Fibroblast of skin of left quadriceps (primary cell): ENCODE measurements at regions not wholly inside any gene's neighbourhood (a gene's known extent, or its start where the extent isn't known, plus 50 kb on each side); places are given as distances from the start of the nearest gene placed in this dataset.
"Not testable (repeated sequence)": the region's sequence is repeated elsewhere in the genome, so short reads cannot be mapped to it uniquely, and the experiment has no call there.

Experiments
- DNase-seq, 2 experiments: peaks; one replicate each; pipeline ENCODE4 v3.0.0-alpha.2; 2013; ENCODE audit warnings: low read depth in 2 of 2

DNA sequence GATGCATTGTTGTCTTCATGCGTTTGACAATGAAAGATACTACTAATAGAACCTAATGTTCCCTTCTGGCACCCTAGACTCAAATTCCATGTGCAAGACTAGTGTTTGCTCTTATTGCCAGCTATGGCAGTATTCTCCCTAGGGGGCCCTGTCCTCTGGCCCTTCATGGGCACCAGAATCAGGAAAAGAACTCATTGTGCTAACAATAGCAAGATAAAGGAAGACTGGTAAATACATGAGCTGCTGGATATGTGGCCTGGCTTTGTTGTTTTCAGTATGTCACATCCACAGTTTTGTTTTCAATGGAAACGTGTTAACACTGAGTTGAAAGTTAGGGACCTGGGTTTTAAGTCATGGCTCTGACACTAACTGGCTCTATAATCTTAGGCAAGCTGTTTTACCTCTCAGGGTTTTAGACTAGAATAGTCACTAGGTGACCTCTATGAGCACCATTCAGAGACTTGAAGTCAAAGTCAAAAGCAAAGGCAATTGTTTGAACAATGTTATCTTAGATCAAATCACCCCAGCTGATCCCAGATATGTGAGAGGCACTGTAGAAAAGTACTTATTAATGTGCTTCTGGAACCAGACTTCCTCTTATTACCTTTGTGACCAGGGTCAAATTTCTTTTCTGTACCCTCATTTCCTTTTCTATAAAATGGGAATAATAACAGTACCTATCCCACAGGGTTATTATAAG, 253.7 kb upstream of the DIAPH2 start:
- no peak for DNase-seq

DNA sequence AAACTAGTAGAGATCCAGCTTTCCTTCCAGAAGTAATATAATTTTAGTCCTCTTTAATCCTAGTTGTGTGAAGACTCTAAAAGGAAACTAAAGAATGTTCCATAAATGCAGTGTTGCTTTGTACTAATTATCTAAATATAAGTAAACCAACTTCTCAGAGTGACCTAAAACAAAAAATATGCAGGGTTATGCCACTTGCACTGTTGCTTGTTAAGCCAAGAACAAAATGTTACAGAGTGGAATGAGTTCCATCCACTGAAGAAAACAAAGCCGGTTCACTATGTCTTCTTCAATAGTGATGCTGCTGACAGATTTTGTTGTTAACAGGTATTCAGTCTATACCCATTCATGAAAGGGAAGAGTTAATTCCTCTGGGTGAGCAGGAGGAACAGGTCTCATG, 252.0 kb upstream of the DIAPH2 start:
- DNase-seq: no peak

DNA sequence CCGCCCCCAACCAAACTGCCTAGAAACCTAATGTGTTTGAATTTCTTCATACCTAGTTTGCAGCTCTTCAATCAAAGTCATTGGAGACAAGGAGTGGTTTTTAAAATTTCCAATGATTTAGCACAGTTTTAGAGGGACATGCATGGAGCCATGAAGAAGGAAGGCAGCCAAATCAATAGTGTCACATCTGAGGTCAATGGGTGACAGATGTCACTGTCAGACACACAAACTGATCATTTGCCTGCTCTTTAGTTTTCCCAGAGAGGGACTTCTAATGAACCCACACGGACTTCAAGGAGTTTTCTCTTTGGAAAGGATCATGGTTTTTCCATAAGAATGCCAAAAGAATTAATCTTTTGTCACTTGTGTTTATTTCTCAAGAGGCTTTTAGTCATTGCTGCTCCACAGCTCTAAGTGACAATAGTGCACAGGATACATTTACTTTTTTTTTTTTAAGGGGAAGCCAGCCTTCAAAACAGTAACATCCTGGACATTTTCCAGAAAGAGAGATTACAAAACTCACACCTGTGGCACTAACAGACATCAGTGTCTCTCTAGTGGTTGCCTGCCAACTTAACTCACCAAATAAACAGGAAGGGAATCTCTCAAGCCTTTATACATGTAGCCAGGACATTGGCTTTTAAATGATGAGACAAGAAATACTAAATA, 251.1 kb upstream of the DIAPH2 start:
- no peak for DNase-seq

DNA sequence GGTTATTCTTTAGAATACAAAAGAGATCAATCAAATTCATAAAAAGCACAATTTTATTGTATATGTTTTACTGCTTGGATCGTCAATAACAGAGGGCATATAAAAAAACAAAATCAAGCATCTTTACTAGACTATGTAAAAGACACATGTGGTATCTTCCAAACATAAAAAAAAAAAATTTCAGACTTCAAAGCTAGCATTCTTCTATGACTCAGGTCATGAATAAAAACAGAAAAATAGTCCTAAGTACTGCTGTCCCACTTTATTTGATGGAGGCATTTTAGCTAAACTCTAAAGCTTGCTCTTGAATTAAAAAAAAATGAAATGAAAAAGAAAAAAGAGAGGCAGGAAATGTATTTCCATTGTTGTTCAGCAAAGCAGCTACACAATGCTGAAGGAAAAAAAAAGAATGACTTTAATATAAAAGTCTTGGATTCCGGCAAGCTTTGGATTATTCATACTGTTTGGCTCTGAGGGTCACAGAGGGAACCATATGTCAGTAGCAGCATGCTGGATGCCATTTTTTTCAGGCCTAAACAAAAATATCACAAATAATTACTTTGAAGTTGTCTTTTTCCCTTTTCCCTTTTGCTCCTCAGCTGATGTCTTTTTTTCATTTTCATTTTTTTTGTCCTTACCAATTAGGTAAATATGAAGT, 249.1 kb upstream of the DIAPH2 start:
- DNase-seq: no peak

DNA sequence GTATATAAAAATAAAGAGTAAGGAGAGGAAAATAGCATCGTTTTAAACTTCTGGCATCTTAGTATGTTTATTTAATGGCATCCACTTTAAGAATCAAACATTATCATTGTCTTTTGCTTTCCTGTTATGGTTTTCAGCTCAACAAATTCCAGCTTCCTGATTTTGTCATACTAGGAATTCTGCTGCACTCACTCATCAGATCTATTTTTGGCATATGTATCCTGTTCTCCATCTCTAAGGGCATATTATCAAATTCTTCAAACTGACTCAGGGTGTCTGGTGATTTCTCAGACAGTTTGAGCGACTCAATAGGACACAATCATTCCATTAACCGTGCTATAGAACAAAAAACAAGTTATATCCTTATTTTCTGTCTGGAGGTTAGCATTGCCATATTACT, 248.5 kb upstream of the DIAPH2 start:
- DNase-seq: peak; percentile 40 to 46

DNA sequence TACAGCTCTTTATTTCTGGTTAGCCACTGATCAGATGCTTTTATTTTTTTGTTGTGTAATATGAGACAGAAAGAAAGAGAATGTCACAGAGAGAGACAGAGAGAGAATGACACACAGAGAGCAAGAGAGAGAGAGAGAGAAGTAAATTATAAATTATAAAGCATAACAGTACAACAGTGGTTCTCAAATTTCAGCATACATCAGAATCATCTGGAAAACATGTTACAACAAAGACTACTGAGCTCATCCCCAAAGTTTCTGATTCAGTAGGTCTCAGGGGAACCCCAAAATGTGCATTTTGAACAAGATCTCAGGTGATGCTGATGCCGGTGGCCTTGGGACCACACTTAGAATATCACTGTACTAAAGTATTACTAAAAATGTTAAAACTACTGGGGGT, 245.8 kb upstream of the DIAPH2 start:
- no peak for DNase-seq

DNA sequence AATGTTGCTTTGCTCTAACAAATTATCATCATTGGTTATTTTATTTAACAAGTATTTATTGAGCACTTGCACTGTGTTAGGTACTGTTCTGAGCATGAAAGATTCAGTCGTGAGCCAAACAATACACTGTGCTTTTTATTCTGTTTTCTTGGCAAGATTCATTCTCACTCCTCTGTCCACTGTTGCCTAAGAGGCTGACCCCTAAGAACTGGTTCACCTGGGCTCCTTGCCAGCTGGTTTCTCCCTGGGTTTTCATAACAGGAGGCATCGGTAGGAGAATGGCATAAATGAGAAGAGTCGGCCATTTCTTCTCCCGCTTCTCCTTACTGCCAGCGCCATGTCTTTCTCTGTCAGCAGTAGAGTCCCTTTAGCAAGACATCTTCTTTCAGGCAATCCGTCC, 243.7 kb upstream of the DIAPH2 start:
- DNase-seq: no peak

DNA sequence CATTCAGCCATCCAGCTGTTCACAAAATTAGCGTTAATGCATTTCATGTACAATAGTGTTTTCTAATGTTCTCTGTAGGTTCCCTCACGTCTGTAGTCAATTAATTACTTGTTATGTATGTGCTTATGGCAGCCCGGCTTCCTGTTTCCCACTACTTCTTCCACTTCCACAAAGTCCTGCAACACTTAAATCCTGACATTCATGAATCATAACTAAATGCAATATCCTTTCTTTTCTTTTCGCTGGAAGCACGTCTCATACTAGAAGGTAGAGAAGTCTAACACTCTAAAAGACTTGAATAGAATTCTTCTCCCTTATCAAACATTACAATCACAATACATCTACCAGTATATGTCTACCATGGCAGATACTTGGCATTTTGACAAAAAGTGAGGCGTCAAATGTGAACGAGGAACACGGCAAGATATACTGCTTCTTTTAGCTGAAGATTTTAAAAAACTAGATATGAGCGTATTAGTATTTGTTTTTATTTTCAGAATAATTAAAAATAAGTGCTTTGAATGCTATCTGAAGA, 239.0 kb upstream of the DIAPH2 start:
- no peak for DNase-seq

DNA sequence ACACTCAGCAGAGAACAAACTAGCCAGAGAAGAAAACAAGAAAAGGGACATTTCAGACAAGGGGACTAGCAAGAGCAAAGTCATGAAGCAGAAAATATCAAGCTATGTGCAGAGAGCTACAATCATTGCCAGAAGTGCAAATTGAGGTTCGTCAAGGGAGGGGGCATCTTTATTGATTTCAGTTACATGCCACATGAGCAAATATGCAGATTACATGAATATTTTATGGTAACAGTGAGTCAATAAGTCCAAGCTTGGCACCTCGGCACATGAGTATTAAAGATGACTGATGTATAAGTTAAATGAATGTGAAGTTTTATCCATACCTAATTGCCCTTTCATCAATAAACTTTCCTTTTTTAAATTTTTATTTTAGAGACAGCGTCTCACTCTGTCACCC, 238.1 kb upstream of the DIAPH2 start:
- no peak for DNase-seq

DNA sequence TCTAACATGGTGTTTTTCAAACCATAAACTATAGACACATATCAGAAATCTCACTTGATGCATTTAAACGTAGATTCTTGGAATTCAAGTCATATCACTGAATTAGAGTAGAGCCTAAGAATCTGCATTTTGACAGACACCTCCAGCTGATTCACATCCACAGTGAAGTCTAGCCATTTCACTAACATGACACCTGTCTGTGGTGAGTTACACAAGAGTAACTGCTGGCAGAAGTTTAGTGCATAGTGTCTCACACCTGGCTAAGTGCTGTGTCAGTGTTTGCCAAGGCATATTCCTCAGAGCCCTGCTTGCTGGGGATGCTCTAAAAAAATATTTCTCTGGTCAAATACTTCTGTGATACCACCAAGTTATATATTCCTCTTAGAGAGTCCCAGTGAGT, 237.5 kb upstream of the DIAPH2 start:
- DNase-seq: no peak

DNA sequence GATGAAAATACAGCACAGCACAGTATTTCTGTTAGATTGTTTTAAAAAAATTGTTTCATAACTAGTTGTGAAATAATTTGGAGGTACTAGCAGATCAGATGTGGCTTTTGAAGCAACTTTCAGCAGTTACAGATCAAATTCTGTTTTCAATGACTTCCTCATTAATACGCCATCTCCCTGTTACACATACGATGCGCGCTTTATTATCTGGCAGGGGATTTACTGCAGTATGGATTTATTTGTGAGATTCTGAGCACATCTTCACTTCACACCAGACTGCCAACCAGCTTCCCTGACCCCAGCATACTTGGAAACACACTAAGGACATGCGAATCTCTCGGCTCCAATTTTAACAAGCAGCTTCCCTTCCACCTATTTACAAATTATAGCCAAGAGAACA, 235.5 kb upstream of the DIAPH2 start:
- no peak for DNase-seq

DNA sequence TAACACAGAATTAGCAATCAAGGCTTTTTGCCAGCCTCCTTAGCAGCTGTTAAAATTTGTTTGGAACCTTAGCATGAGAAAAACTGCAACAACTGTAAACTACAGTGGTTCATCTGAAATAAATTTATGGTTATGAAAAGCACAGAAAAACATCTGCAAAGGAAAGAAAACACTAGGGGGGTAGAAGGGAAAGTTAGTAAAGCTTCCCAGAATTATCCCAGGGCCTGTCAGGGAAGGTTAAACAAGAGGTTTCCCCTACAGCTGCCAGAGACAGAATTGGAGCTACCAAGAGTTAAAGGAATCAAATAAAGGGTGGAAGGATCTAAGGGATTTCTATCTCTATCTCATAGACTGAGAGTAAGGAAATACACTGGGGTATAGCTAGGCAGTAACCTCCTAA, 234.7 kb upstream of the DIAPH2 start:
- DNase-seq: no peak

DNA sequence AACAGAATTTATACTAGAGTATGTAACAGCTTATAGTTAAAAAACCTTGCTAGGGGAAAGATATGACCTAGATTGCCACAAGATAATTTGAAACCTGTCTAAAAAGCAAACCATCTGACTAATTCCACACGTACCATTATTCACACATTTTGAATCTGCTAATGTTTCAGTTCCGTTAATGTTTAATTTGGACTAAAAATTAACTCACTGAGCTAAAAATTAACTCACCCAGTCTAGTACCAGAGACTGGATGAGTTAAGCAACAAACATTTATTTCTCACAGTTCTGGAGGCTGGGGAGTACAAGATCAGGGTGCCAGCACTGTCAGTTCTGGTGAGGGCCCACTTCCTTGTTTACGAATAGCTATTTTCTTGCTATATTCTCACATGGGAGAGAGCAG, 231.5 kb upstream of the DIAPH2 start:
- no peak for DNase-seq

DNA sequence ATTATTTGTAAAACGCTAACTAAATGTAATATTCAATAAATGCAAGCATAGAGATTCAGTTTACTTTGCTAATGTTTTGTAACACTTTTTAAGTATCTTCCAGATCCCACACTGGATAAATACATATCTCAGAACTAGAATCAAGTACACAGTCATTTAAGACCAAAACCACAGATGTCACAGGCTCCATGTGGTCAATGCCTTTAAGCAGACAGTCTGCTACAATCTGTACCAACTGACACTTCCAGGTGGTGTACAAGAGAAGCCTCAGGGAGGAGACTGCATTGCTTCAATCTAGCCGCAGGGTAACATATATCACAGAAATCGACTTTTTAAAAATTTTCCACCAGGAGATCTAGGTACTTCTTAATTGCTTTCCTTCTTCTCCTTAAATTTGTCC, 229.6 kb upstream of the DIAPH2 start:
- DNase-seq: no peak

DNA sequence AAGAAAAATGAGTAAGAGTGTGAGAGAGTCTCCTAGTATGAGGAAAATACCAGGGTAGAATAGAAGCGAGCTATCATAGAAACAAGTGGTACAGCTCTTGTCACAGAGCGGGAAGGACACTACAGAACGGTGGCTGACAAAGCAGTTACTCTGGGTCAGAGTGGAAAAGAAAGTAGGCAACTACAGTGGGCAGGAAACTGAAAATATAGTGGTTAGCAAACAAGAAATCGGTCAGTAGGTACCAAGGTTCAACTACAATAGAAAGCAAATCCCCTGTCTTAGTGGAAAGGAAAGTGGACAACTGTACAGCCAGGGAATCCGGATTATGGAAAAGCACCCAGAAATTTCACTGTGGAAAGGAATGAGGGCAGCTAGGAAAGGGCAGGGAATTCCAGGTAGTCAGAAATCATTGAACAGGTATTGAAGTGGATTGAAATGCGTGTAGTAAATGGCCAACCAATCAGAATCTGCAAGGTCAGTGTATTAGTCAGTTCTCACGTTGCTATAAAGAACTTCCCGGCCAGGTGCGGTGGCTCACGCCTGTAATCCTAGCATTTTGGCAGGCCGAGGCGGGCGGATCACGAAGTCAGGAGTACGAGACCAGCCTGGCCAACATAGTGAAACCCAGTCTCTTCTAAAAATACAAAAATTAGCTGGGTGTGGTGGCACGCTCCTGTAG, 219.6 kb upstream of the DIAPH2 start:
- no peak for DNase-seq

DNA sequence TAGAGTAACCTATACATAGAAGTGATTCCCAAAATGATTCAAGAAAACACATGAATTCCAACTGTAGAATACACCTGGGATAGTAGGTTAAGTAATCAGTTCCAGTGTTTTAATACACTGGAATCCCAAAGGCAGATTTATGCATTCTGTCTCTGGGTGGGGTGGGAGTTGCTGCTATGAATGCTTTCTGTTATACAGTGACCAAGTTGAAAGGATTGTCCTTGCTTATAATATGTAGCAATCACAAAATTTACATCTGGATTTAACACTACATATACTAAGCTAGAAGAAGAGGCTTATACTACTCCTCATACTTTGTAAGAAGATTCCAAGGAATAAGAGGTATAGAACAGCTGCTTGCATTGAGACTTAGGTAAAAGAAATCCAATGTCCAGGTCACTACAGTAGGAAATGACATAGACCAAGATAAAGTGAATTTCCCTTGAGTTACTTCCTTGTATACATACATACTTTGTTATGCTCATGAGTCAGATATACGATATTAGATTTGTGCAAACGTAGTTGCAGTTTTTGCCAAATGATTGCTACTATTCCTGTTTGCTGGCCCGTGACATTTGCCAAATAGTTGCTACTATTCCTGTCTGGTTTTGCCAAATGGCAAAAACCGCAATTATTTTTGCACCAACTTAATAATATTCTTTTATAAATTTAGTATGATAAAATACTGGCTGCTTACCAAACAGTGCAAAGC, 210.5 kb upstream of the DIAPH2 start:
- no peak for DNase-seq

DNA sequence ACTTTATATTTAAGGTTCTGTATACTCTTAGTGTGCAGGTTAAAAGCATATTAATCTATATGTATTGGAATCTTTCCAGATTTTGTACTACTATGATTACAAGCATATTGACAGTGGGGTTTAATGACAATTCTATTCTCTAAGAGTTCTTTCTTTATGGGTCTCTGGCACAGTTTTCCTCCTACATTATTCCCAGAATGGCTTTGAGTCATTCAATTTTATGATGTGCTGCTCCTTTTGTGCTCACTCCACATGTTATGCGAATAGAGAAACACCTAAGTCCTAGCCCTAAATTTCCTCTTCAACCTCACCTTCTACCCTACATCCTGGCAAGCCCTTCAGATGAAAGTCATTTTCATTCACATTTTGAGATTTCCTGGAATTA, 209.9 kb upstream of the DIAPH2 start:
- no peak for DNase-seq

DNA sequence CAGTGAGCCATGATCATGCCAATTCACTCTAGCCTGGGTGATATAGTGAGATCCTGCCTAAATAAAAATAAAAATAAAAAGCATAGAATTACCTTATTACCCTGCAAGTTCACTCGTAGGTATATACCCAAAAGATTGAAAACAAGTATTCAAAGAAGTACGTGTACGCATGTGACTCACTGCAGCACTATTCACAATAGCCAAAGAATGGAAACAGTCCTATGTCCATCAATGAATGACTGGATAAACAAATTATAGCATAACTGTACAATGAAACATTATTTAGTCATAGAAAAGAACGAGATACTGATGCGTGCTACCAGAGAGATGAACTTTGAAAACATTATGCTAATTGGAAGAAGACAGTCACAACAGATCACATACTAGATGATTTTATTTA, 204.6 kb upstream of the DIAPH2 start:
- peak in 1 of 2 experiments; percentile 1 for DNase-seq

DNA sequence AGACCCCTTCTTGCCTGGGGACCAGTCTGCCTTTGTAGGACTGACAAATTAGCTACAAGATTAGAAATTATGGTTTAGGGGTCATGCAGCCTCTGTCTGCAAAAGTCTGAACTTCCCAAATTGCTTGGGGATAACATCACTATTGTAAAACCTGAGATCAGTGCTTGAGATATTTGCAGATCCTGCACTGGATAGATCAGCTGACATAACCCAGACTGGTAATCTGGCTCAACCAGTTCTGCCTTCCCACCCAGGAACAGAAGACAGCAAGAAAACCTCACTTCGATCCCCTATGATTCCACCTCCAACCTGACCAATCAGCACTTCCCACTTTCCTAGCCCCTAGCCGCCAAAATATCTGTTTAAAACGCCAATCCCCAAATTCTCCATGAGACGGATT, 202.8 kb upstream of the DIAPH2 start:
- DNase-seq: no peak

DNA sequence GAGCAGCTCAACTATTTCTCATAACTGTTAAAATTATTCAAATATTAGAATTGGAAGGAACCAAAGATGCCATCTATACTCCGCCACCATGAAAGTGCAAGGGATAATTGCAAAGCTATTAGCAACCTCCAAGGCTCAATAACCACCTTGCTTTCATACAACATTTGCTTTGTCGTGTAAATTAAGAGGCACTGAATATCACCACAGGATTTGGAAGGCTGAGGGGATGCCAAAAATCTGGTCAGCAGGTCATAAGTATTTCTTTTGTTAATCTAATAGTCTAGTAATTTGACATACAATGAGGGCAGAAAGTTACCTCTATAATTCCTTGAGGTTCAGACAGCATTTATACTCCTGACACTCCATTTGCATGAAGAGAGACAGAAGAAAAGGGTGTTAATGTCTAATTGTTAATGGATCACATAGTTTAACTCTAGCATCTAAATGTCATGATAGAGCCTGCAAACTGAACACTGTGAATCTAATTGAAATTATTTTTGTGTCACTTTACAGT, 200.9 kb upstream of the DIAPH2 start:
- no peak for DNase-seq

DNA sequence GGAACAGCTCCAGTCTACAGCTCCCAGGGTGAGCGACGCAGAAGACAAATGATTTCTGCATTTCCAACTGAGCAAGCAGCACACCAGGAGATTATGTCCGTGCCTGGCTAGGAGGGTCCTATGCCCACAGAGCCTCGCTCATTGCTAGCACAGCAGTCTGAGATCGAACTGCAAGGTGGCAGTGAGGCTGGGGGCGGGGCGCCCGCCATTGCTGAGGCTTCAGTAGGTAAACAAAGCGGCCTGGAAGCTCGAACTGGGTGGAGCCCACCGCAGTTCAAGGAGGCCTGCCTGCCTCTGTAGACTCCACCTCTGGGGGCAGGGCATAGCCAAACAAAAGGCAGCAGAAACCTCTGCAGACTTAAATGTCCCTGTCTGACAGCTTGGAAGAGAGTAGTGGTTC, 198.0 kb upstream of the DIAPH2 start:
- DNase-seq: not testable (repeated sequence)

DNA sequence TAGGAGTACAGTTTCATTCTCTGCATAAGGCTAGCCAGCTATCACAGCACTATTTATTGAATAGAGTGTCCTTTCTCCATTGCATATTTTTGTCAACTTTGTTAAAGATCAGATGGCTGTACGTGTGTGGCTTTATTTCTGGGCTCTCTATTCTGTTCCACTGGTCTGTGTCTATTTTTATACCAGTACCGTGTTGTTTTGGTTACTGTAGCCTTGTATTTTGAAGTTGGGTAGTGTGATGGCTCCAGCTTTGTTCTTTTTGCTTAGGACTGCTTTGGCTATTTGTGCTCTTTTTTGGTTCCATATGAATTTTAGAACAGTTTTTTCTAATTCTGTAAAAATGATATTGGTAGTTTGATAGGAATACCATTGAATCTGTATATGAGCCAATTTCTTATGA, 182.1 kb upstream of the DIAPH2 start:
- DNase-seq: no peak
